ENCODE measurements at regions not wholly inside any gene's neighbourhood (a gene's known extent, or its start where the extent isn't known, plus 50 kb on each side); places are given as distances from the start of the nearest gene placed in this dataset.

GRCh38 chr11:93959663-93960062, 61.5 kb upstream of the HEPHL1 start:
- Histone ChIP-seq H4K20me1 (ENCODE audit: control insufficient read depth, insufficient read depth, low read depth, low read length) (no peaks in the 10 kb centered on the region), H3K79me2 (ENCODE audit: control insufficient read depth, low read length) (no peaks in the 10 kb centered on the region), H3K9me2 (replicated peaks; ENCODE audit: control insufficient read depth, low read length) (no peaks in the 10 kb centered on the region), H3K27me3 (ENCODE audit: control insufficient read depth, low read length) (no peaks in the 10 kb centered on the region), H3K9me3 (ENCODE audit: control insufficient read depth, insufficient read depth, low read length) (no peaks in the 10 kb centered on the region), H3K4me2 (ENCODE audit: low read length) (no peak overlapping the region), H3K4me3 (ENCODE audit: low read length) (no peak overlapping the region), H3K27ac (ENCODE audit: low read depth, low read length) (no peak overlapping the region), H3F3A (ENCODE audit: control insufficient read depth, insufficient read depth) (no peaks in the 10 kb centered on the region), H3K36me3 (ENCODE audit: control insufficient read depth, low read length) (no peaks in the 10 kb centered on the region), H3K4me1 (ENCODE audit: control insufficient read depth, low read length) (no peaks in the 10 kb centered on the region)
- no peak for TF ChIP-seq EZH2phosphoT487 (IDR thresholded peaks at IDR 0.05; ENCODE audit: borderline replicate concordance, low read length)
- TF ChIP-seq, protein P1, sequence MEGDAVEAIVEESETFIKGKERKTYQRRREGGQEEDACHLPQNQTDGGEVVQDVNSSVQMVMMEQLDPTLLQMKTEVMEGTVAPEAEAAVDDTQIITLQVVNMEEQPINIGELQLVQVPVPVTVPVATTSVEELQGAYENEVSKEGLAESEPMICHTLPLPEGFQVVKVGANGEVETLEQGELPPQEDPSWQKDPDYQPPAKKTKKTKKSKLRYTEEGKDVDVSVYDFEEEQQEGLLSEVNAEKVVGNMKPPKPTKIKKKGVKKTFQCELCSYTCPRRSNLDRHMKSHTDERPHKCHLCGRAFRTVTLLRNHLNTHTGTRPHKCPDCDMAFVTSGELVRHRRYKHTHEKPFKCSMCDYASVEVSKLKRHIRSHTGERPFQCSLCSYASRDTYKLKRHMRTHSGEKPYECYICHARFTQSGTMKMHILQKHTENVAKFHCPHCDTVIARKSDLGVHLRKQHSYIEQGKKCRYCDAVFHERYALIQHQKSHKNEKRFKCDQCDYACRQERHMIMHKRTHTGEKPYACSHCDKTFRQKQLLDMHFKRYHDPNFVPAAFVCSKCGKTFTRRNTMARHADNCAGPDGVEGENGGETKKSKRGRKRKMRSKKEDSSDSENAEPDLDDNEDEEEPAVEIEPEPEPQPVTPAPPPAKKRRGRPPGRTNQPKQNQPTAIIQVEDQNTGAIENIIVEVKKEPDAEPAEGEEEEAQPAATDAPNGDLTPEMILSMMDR (IDR thresholded peaks at IDR 0.05; ENCODE audit: low read depth, low read length, poor library complexity, severe bottlenecking) = no peak

- Histone ChIP-seq H3K4me2 (ENCODE audit: low read length) (no peak overlapping the region), H4K20me1 (ENCODE audit: control insufficient read depth, insufficient read depth, low read depth, low read length) (no peaks in the 10 kb centered on the region), H3K9me3 (ENCODE audit: control insufficient read depth, insufficient read depth, low read length) (no peaks in the 10 kb centered on the region), H3K9me2 (replicated peaks; ENCODE audit: control insufficient read depth, low read length) (no peaks in the 10 kb centered on the region), H3K27me3 (ENCODE audit: control insufficient read depth, low read length) (no peaks in the 10 kb centered on the region), H3K4me1 (ENCODE audit: control insufficient read depth, low read length) (no peaks in the 10 kb centered on the region), H3K27ac (ENCODE audit: low read depth, low read length) (no peak overlapping the region), H3K36me3 (ENCODE audit: control insufficient read depth, low read length) (no peaks in the 10 kb centered on the region), H3K4me3 (ENCODE audit: low read length) (no peak overlapping the region), H3F3A (ENCODE audit: control insufficient read depth, insufficient read depth) (no peaks in the 10 kb centered on the region), H3K79me2 (ENCODE audit: control insufficient read depth, low read length) (no peaks in the 10 kb centered on the region)
- TF ChIP-seq, protein P1 (IDR thresholded peaks at IDR 0.05; ENCODE audit: low read depth, low read length, poor library complexity, severe bottlenecking) = no peak
- TF ChIP-seq EZH2phosphoT487 (IDR thresholded peaks at IDR 0.05; ENCODE audit: borderline replicate concordance, low read length) = no peak
These were observed 58.1 kb upstream of the HEPHL1 start for GRCh38 chr11:93963072-93963471.

DNA sequence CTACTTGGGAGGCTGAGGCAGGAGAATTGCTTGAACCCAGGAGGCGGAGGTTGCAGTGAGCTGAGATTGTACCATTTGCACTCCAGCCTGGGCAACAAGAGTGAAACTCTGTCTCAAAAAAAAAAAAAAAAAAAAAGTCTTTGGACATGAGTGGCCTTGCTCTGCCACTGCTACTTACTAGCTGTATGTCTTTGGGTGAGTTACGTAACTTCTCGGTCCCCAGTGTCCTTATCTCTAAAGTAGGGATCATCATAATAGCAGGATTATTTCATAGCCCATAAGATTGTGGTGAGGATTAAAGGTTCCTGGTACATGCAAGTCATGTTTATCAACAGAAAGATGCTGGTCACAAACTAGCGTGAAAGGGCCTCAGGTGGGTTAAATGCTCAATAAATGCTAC, 53.9 kb upstream of the HEPHL1 start:
- no peaks in the 10 kb centered on the region for H3K27me3 ChIP-seq (ENCODE audit: control insufficient read depth, low read length)

More for the DNA sequence above, 53.9 kb upstream of the HEPHL1 start:
- Histone ChIP-seq H3K27ac (ENCODE audit: low read depth, low read length) (no peak overlapping the region), H3K79me2 (ENCODE audit: control insufficient read depth, low read length) (no peaks in the 10 kb centered on the region), H3K4me1 (ENCODE audit: control insufficient read depth, low read length) (no peaks in the 10 kb centered on the region), H3K36me3 (ENCODE audit: control insufficient read depth, low read length) (no peaks in the 10 kb centered on the region), H3K4me2 (ENCODE audit: low read length) (no peak overlapping the region), H4K20me1 (ENCODE audit: control insufficient read depth, insufficient read depth, low read depth, low read length) (no peaks in the 10 kb centered on the region), H3K9me2 (replicated peaks; ENCODE audit: control insufficient read depth, low read length) (no peaks in the 10 kb centered on the region), H3F3A (ENCODE audit: control insufficient read depth, insufficient read depth) (no peaks in the 10 kb centered on the region), H3K9me3 (ENCODE audit: control insufficient read depth, insufficient read depth, low read length) (no peaks in the 10 kb centered on the region), H3K4me3 (ENCODE audit: low read length) (no peak overlapping the region)
- TF ChIP-seq, protein P1 (IDR thresholded peaks at IDR 0.05; ENCODE audit: low read depth, low read length, poor library complexity, severe bottlenecking) = no peak
- no peak for TF ChIP-seq EZH2phosphoT487 (IDR thresholded peaks at IDR 0.05; ENCODE audit: borderline replicate concordance, low read length)
